Urothelium cell line (cell line): ENCODE measurements at regions not wholly inside any gene's neighbourhood (a gene's known extent, or its start where the extent isn't known, plus 50 kb on each side); places are given as distances from the start of the nearest gene placed in this dataset.
"Not testable (repeated sequence)": the region's sequence is repeated elsewhere in the genome, so short reads cannot be mapped to it uniquely, and the experiment has no call there.

Source experiments
- DNase-seq: peaks from one replicate; pipeline ENCODE4 v3.0.0; 2011; ENCODE audit warnings: low spot score, mixed read lengths
- FAIRE-seq: peaks from 2 replicates; lab custom pipeline; 2011; peaks lifted over from hg19 to GRCh38; lab: Jason Lieb, UNC

DNA sequence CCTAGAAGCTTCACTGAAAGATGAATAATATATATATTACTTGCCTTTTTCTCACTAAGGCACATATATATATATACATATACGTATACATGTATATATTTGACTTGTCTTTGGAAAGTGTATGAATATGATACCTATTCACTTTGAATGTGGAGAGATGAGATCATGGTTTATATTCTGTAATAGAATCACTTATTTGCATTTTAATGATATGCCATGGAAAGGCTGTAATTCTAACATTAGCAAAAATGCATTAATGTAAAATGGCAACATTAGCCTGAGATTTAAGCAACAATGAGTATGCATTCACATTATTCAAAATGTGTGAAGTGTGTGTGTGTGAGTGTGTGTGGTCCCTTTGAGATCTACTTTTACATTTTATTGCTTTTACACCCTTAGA lies 54.5 kb upstream of the PRKD1 start:
- no peak for DNase-seq
- no peak for FAIRE-seq

- FAIRE-seq (no peak), DNase-seq (no peak)
These were observed 55.3 kb upstream of the PRKD1 start for GRCh38 chr14:29982993-29983392.

DNA sequence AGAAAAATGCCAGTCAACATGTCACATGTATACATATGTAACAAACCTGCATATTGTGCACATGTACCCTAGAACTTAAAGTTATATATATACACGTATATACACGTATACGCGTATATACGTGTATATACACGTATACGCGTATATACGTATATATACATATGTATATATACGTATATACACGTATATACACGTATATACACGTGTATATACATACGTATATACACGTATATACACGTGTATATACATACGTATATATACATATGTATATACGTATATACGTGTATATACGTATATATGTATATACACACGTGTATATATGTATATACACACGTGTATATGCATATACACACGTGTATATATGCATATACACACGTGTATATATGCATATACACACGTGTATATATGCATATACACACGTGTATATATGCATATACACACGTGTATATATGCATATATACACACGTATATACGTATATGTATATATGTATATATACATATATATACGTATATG lies 62.8 kb upstream of the PRKD1 start:
- FAIRE-seq, DNase-seq: not testable (repeated sequence)

GRCh38 chr14:29990993-29991392 lies 63.3 kb upstream of the PRKD1 start:
- DNase-seq (no peak), FAIRE-seq (no peak)

DNA sequence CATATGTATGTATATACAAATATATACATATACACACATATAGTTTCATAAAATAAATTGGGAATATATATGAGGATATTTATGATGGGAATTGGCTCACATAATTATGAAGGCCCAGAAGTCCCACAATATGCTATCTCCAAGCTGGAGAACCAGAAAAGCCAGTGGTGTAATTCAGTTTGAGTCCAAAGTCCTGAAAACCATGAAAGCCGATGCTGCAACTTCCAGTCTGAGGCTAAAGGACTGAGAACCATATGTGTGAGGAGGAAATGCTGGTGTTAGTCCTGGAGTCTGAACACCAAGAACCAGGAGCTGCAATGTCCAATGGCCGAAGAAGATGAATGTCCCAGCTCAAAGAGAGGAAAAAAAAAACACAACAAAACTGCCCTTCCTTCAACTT lies 65.5 kb upstream of the PRKD1 start:
- FAIRE-seq, result no peak

GRCh38 chr14:29999013-29999539 lies 71.4 kb upstream of the PRKD1 start:
- no peak for FAIRE-seq
- no peak for DNase-seq

More for the DNA sequence above, 65.5 kb upstream of the PRKD1 start:
- DNase-seq, result no peak

DNA sequence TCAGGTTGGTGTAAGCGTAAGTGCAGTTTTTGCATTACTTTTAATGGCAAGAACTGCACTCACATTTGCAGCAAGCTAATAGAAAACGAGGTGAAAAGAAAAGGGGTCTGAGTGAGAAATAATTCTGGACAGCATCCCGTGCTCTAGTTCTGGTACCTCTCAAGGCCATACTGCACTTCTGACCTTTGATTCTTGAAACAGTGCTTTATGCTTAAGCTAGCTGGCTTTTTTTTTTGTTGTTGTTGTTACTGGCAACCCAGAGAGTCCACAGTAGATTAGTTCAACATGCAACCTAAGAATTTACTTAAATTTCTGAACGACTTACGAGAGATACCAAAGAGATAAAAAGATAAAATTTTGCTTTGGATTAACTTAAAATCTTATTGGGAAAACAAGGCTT lies 75.2 kb upstream of the PRKD1 start:
- no peak for FAIRE-seq
- no peak for DNase-seq

- FAIRE-seq (no peak), DNase-seq (peak; percentile 35)
These were observed 77.6 kb upstream of the PRKD1 start for GRCh38 chr14:30005114-30005808.

- no peak for DNase-seq
- FAIRE-seq, result no peak
These were observed 79.0 kb upstream of the PRKD1 start for GRCh38 chr14:30006695-30007094.

DNA sequence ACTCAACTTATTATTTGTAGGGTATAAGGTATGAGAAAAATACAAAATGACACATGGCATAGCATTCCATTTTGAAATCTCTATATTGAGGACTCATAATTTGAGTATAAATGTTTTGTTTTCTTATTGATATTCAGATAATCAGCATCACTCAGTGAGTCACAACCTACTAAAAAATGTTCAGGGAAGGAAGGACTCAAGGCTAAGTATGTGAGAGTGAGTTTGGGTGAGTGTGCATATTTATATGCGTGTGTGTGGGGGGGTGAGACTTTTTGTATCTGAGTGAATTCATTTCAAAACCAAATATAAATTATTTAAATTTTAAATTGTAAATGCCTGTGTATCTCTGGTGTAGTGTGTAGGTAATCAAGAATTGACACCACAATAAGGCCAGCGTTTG lies 87.8 kb upstream of the PRKD1 start:
- FAIRE-seq, result no peak
- DNase-seq, result no peak

- FAIRE-seq, result no peak
- no peak for DNase-seq
These were observed 88.4 kb upstream of the PRKD1 start for GRCh38 chr14:30016002-30016401.

GRCh38 chr14:30017370-30017993 lies 89.8 kb upstream of the PRKD1 start:
- FAIRE-seq (no peak), DNase-seq (no peak)

- DNase-seq, result no peak
- FAIRE-seq, result no peak
These were observed 92.6 kb upstream of the PRKD1 start for GRCh38 chr14:30020271-30020670.

- FAIRE-seq, result no peak
- no peak for DNase-seq
These were observed 93.0 kb upstream of the PRKD1 start for GRCh38 chr14:30020687-30021086.

GRCh38 chr14:30023350-30023749 lies 95.7 kb upstream of the PRKD1 start:
- DNase-seq, FAIRE-seq: not testable (repeated sequence)

- no peak for DNase-seq
These were observed 106.5 kb upstream of the PRKD1 start for GRCh38 chr14:30034152-30034551.

GRCh38 chr14:30035361-30035760 lies 107.7 kb upstream of the PRKD1 start:
- FAIRE-seq (no peak), DNase-seq (no peak)

More at GRCh38 chr14:30034152-30034551, 106.5 kb upstream of the PRKD1 start:
- FAIRE-seq, result no peak

DNA sequence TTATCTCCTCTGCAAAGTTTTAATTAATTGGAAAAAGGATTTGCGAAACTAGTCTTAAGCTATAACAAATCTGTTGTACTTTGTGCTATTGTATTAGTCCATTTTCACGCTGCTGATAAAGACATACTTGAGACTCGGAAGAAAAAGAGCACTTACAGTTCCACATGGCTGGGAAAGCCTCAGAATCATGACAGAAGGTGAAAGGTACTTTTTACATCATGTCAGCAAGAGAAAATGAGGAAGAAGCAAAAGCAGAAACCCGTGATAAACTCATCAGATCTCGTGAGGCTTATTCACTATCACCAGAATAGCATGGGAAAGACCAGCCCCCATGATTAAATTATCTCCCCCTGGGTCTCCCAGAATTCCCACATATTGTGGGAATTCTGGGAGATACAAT lies 118.1 kb upstream of the PRKD1 start:
- no peak for DNase-seq
- no peak for FAIRE-seq

- no peak for FAIRE-seq
- DNase-seq, result no peak
These were observed 125.5 kb upstream of the PRKD1 start for GRCh38 chr14:30053103-30053502.

DNA sequence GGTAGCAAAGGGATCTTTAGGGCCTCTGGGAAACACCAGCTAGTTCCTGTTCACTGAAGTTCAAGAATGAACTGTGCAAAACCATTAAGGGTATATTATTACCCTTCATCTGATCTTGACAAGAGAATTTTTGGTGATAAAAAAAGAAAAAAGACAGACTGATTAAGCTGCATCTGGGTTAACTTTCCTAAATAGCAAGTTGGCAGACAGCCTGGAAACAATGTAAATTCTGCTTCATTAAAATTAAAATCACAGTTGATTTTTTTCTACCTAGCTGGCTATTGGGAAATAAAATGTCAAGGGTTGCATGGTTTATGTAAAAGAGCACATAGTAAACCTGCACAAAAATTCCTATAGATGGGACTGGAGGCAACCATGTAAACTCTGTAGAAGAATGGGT lies 126.6 kb upstream of the PRKD1 start:
- FAIRE-seq (no peak), DNase-seq (no peak)

- FAIRE-seq (no peak), DNase-seq (no peak)
These were observed 130.8 kb upstream of the PRKD1 start for GRCh38 chr14:30058401-30058800.

DNA sequence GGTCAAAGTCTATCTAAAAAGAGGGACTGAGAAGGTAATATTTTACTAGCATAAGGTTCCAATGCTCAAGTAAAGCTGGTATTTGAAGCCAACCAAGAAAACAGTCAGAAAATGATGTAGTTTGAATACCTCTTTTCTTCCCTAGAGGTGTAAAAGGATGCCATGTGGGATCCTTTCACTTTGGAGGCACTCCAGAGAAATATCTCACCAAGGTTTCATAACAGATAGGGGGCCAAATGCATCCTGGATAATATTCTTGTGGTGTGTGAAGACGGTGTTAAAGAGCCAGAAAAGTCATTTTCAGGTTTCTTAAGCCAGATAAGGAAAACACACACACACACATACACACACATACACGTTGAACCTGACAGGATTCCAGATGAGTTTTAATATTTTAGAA lies 136.1 kb upstream of the PRKD1 start:
- FAIRE-seq, result no peak

More for the DNA sequence above, 136.1 kb upstream of the PRKD1 start:
- DNase-seq, result no peak
